ENCODE measurements at regions not wholly inside any gene's neighbourhood (a gene's known extent, or its start where the extent isn't known, plus 50 kb on each side); places are given as distances from the start of the nearest gene placed in this dataset.

DNA sequence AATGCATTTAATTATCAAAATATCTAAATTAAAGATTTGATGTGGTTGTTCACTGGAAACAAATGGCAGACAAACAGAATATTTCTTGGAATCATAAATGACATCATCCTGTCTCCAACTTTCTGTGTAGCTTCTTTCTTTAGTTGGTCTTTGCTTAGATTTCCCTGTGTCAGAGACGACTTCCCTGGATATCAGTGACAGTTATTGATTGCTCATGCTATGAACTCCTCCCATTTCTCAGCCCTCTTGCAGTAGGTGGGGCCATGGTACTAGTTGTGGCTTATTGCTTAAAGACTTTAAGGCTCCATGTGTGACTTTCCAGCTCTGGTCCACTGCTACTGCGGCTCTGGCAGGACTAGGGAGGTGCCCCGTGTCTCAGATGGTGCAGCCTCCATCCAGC, 592.6 kb downstream of the MTRR start:
- Histone ChIP-seq H3K9me3 (ENCODE audit: low read length) (no peaks in the 10 kb centered on the region), H3K4me3 (ENCODE audit: low read depth, low read length, poor library complexity, severe bottlenecking) (no peak overlapping the region), H3K9me2 (ENCODE audit: insufficient read depth, low read length) (no peaks in the 10 kb centered on the region), H3K79me2 (ENCODE audit: insufficient read depth, low read depth, low read length) (no peaks in the 10 kb centered on the region), H2AFZ (ENCODE audit: low read length) (no peak overlapping the region), H3K27ac (ENCODE audit: low read depth, low read length, poor library complexity, severe bottlenecking) (no peak overlapping the region), H3K4me1 (ENCODE audit: insufficient read depth, low read length, poor library complexity, severe bottlenecking) (no peaks in the 10 kb centered on the region), H3K4me2 (ENCODE audit: low read length) (no peak overlapping the region), H3K36me3 (ENCODE audit: insufficient read depth, low read length) (no peaks in the 10 kb centered on the region), H4K20me1 (ENCODE audit: insufficient read depth, low read length) (no peaks in the 10 kb centered on the region)
- no TSS peak for BruUV-seq (replicated peaks)
- DNase-seq (ENCODE audit: low spot score): no peak
- TF ChIP-seq, protein P1, sequence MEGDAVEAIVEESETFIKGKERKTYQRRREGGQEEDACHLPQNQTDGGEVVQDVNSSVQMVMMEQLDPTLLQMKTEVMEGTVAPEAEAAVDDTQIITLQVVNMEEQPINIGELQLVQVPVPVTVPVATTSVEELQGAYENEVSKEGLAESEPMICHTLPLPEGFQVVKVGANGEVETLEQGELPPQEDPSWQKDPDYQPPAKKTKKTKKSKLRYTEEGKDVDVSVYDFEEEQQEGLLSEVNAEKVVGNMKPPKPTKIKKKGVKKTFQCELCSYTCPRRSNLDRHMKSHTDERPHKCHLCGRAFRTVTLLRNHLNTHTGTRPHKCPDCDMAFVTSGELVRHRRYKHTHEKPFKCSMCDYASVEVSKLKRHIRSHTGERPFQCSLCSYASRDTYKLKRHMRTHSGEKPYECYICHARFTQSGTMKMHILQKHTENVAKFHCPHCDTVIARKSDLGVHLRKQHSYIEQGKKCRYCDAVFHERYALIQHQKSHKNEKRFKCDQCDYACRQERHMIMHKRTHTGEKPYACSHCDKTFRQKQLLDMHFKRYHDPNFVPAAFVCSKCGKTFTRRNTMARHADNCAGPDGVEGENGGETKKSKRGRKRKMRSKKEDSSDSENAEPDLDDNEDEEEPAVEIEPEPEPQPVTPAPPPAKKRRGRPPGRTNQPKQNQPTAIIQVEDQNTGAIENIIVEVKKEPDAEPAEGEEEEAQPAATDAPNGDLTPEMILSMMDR (conservative IDR thresholded peaks at IDR 0.05; ENCODE audit: low read length): no peak
- no peak for TF ChIP-seq EZH2phosphoT487 (IDR thresholded peaks at IDR 0.05; ENCODE audit: borderline replicate concordance, low read depth, low read length)
- ChIA-PET POLR2A (no interaction called here), CTCF (ENCODE audit: unreplicated experiment) (no interaction called here)
- intact Hi-C loops (cut with micrococcal nuclease; ENCODE audit: unreplicated experiment): no loop called here

DNA sequence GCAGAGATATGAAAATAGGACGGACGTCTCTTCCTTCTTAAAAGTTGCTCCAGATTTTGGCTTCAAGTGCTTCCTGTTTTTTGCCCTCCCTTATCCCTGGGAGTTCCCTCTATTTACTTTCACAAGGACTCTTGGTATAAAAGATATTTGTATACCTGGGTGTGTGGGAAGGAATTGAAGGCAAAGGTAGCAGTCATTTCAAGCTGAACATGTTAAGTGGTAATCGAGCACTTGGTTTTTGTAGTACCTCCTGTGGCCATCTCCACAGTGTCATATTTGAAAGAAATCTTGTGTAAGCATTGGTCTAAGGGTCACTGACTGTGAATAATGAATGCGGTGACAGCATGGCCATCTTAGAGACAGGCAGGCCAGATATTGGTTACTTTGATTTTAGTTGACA, 593.6 kb downstream of the MTRR start:
- Histone ChIP-seq H3K4me2 (ENCODE audit: low read length) (no peak overlapping the region), H3K4me1 (ENCODE audit: insufficient read depth, low read length, poor library complexity, severe bottlenecking) (no peaks in the 10 kb centered on the region), H3K9me2 (ENCODE audit: insufficient read depth, low read length) (no peaks in the 10 kb centered on the region), H3K79me2 (ENCODE audit: insufficient read depth, low read depth, low read length) (no peaks in the 10 kb centered on the region), H3K27ac (ENCODE audit: low read depth, low read length, poor library complexity, severe bottlenecking) (no peak overlapping the region), H3K9me3 (ENCODE audit: low read length) (no peaks in the 10 kb centered on the region), H4K20me1 (ENCODE audit: insufficient read depth, low read length) (no peaks in the 10 kb centered on the region), H3K36me3 (ENCODE audit: insufficient read depth, low read length) (no peaks in the 10 kb centered on the region), H2AFZ (ENCODE audit: low read length) (no peak overlapping the region), H3K4me3 (ENCODE audit: low read depth, low read length, poor library complexity, severe bottlenecking) (no peak overlapping the region)
- CTCF ChIA-PET (ENCODE audit: unreplicated experiment): no interaction called here
- intact Hi-C loops (cut with micrococcal nuclease; ENCODE audit: unreplicated experiment): no loop called here
- POLR2A ChIA-PET: no interaction called here
- DNase-seq (ENCODE audit: low spot score): no peak
- no TSS peak for BruUV-seq (replicated peaks)
- no peak for TF ChIP-seq EZH2phosphoT487 (IDR thresholded peaks at IDR 0.05; ENCODE audit: borderline replicate concordance, low read depth, low read length)
- TF ChIP-seq, protein P1 (conservative IDR thresholded peaks at IDR 0.05; ENCODE audit: low read length): no peak

GRCh38 chr5:8470489-8470888, 601.5 kb downstream of the MTRR start:
- no peaks in the 10 kb centered on the region for H4K20me1 ChIP-seq (ENCODE audit: insufficient read depth, low read length)
- no peak overlapping the region for H3K4me2 ChIP-seq (ENCODE audit: low read length)
- H3K4me3 ChIP-seq (ENCODE audit: low read depth, low read length, poor library complexity, severe bottlenecking): no peak overlapping the region
- intact Hi-C loops (cut with micrococcal nuclease; ENCODE audit: unreplicated experiment): no loop called here
- POLR2A ChIA-PET: no interaction called here
- CTCF ChIA-PET (ENCODE audit: unreplicated experiment): no interaction called here
- H3K9me3 ChIP-seq (ENCODE audit: low read length): no peaks in the 10 kb centered on the region
- no peaks in the 10 kb centered on the region for H3K36me3 ChIP-seq (ENCODE audit: insufficient read depth, low read length)
- H3K79me2 ChIP-seq (ENCODE audit: insufficient read depth, low read depth, low read length): no peaks in the 10 kb centered on the region
- H2AFZ ChIP-seq (ENCODE audit: low read length): no peak overlapping the region
- peak; percentile 1 for DNase-seq (ENCODE audit: low spot score)
- TF ChIP-seq EZH2phosphoT487 (IDR thresholded peaks at IDR 0.05; ENCODE audit: borderline replicate concordance, low read depth, low read length): no peak
- TF ChIP-seq, protein P1 (conservative IDR thresholded peaks at IDR 0.05; ENCODE audit: low read length): no peak
- no peaks in the 10 kb centered on the region for H3K9me2 ChIP-seq (ENCODE audit: insufficient read depth, low read length)
- no peaks in the 10 kb centered on the region for H3K4me1 ChIP-seq (ENCODE audit: insufficient read depth, low read length, poor library complexity, severe bottlenecking)
- no TSS peak for BruUV-seq (replicated peaks)
- H3K27ac ChIP-seq (ENCODE audit: low read depth, low read length, poor library complexity, severe bottlenecking): no peak overlapping the region
